Astrocyte (in vitro differentiated cells and primary cell): ENCODE measurements at regions not wholly inside any gene's neighbourhood (a gene's known extent, or its start where the extent isn't known, plus 50 kb on each side); places are given as distances from the start of the nearest gene placed in this dataset.

Experiments used
- DNase-seq: peaks from one replicate; pipeline ENCODE4 v3.0.0-alpha.2; 2010; ENCODE audit warnings: low read depth
- FAIRE-seq: peaks from 2 replicates; lab custom pipeline; 2011; peaks lifted over from hg19 to GRCh38; lab: Jason Lieb, UNC
- H2AFZ ChIP-seq: 2 replicates; pipeline ENCODE4 v1.6.0; 2012; ENCODE audit warnings: low read depth, low read length, inconsistent platforms
- H3K27ac ChIP-seq: 2 replicates; pipeline ENCODE4 v1.5.1; 2011; ENCODE audit warnings: low read depth, low read length, inconsistent platforms
- H3K27me3 ChIP-seq: 2 replicates; pipeline ENCODE4 v1.6.0; 2011; ENCODE audit warnings: low read length, inconsistent platforms; ENCODE audit not compliant: insufficient read depth
- H3K36me3 ChIP-seq: 2 replicates; pipeline ENCODE4 v1.5.1; 2011; ENCODE audit warnings: low read length, inconsistent platforms; ENCODE audit not compliant: insufficient read depth
- H3K4me1 ChIP-seq: 2 replicates; pipeline ENCODE4 v1.5.1; 2011; ENCODE audit warnings: low read length, inconsistent platforms; ENCODE audit not compliant: insufficient read depth
- H3K4me2 ChIP-seq: 2 replicates; pipeline ENCODE4 v1.6.0; 2012; ENCODE audit warnings: low read length, inconsistent platforms
- H3K4me3 ChIP-seq: 2 replicates; pipeline ENCODE4 v1.5.1; 2011; ENCODE audit warnings: low read depth, mild to moderate bottlenecking, low read length, inconsistent platforms; ENCODE audit not compliant: insufficient read depth
- H3K79me2 ChIP-seq: 2 replicates; pipeline ENCODE4 v1.6.0; 2012; ENCODE audit warnings: mild to moderate bottlenecking, low read length, inconsistent platforms; ENCODE audit not compliant: insufficient read depth
- H3K9ac ChIP-seq: 2 replicates; pipeline ENCODE4 v1.6.0; 2012; ENCODE audit warnings: mild to moderate bottlenecking, low read length, inconsistent platforms
- H3K9me3 ChIP-seq: 2 replicates; pipeline ENCODE4 v1.5.1; 2012; ENCODE audit warnings: low read depth, mild to moderate bottlenecking, low read length, inconsistent platforms; ENCODE audit not compliant: insufficient read depth
- H4K20me1 ChIP-seq: 2 replicates; pipeline ENCODE4 v1.6.0; 2012; ENCODE audit warnings: low read length, inconsistent platforms; ENCODE audit not compliant: insufficient read depth
- H3K27ac Mint-ChIP-seq: one replicate; pipeline ENCODE4 v1.8.0; 2021; ENCODE audit warnings: mild to moderate bottlenecking, mixed read lengths; ENCODE audit not compliant: unreplicated experiment
- H3K27me3 Mint-ChIP-seq: one replicate; pipeline ENCODE4 v1.8.0; 2021; ENCODE audit warnings: low read depth, mixed read lengths; ENCODE audit not compliant: unreplicated experiment
- H3K36me3 Mint-ChIP-seq: one replicate; pipeline ENCODE4 v1.8.0; 2021; ENCODE audit warnings: low read depth, mixed read lengths; ENCODE audit not compliant: unreplicated experiment
- H3K4me1 Mint-ChIP-seq: one replicate; pipeline ENCODE4 v1.8.0; 2021; ENCODE audit warnings: low read depth, mixed read lengths; ENCODE audit not compliant: unreplicated experiment
- H3K4me3 Mint-ChIP-seq: one replicate; pipeline ENCODE4 v1.8.0; 2021; ENCODE audit warnings: mild to moderate bottlenecking, moderate library complexity, mixed read lengths; ENCODE audit not compliant: unreplicated experiment
- H3K9me3 Mint-ChIP-seq: one replicate; pipeline ENCODE4 v1.8.0; 2021; ENCODE audit warnings: mild to moderate bottlenecking, mixed read lengths; ENCODE audit not compliant: unreplicated experiment
- CTCF ChIP-seq: IDR thresholded peaks from 2 replicates; pipeline ENCODE4 v1.5.1; 2011; ENCODE audit warnings: low read depth, mild to moderate bottlenecking, inconsistent platforms, low read length, moderate library complexity; ENCODE audit not compliant: insufficient read depth
- EZH2 ChIP-seq: IDR thresholded peaks from 2 replicates; pipeline ENCODE4 v1.6.1; 2012; ENCODE audit warnings: mild to moderate bottlenecking, low read length, inconsistent platforms; ENCODE audit not compliant: insufficient read depth

GRCh38 chr4:148654131-148654530, 211.9 kb upstream of the NR3C2 start:
- H3K9me3 ChIP-seq: no peaks in the 10 kb centered on the region
- no peaks in the 10 kb centered on the region for H3K79me2 ChIP-seq
- H4K20me1 ChIP-seq: no peaks in the 10 kb centered on the region
- FAIRE-seq (no peak), DNase-seq (no peak)
- H3K4me1 ChIP-seq: no peaks in the 10 kb centered on the region
- no peaks in the 10 kb centered on the region for H3K9me3 Mint-ChIP-seq
- no peak overlapping the region for H3K4me2 ChIP-seq
- TF ChIP-seq CTCF (no peak), EZH2 (no peak)
- no peaks in the 10 kb centered on the region for H3K27me3 Mint-ChIP-seq
- no peak overlapping the region for H2AFZ ChIP-seq
- H3K27me3 ChIP-seq: no peaks in the 10 kb centered on the region
- H3K27ac ChIP-seq: no peak overlapping the region
- peaks cover 8% of the 10 kb centered on the region for H3K4me1 Mint-ChIP-seq
- no peak overlapping the region for H3K4me3 ChIP-seq
- no peaks in the 10 kb centered on the region for H3K36me3 ChIP-seq
- H3K36me3 Mint-ChIP-seq: no peaks in the 10 kb centered on the region
- H3K9ac ChIP-seq: no peak overlapping the region
- H3K4me3 Mint-ChIP-seq: no peak overlapping the region
- H3K27ac Mint-ChIP-seq: no peak overlapping the region

GRCh38 chr4:148653681-148654080, 211.5 kb upstream of the NR3C2 start:
- no peak overlapping the region for H3K4me3 Mint-ChIP-seq
- H3K27ac ChIP-seq: no peak overlapping the region
- no peak overlapping the region for H3K9ac ChIP-seq
- no peak for TF ChIP-seq CTCF
- TF ChIP-seq EZH2: no peak
- FAIRE-seq (no peak), DNase-seq (no peak)
- H3K9me3 ChIP-seq: no peaks in the 10 kb centered on the region
- H3K4me1 Mint-ChIP-seq: peaks cover 9% of the 10 kb centered on the region
- H3K79me2 ChIP-seq: no peaks in the 10 kb centered on the region
- H3K9me3 Mint-ChIP-seq: no peaks in the 10 kb centered on the region
- H3K36me3 Mint-ChIP-seq: no peaks in the 10 kb centered on the region
- no peak overlapping the region for H3K27ac Mint-ChIP-seq
- no peak overlapping the region for H3K4me2 ChIP-seq
- H3K4me1 ChIP-seq: no peaks in the 10 kb centered on the region
- H3K4me3 ChIP-seq: no peak overlapping the region
- H3K36me3 ChIP-seq: no peaks in the 10 kb centered on the region
- no peaks in the 10 kb centered on the region for H4K20me1 ChIP-seq
- no peaks in the 10 kb centered on the region for H3K27me3 Mint-ChIP-seq
- H3K27me3 ChIP-seq: no peaks in the 10 kb centered on the region
- no peak overlapping the region for H2AFZ ChIP-seq

- Histone ChIP-seq H3K36me3 (no peaks in the 10 kb centered on the region), H3K27me3 (no peaks in the 10 kb centered on the region), H3K4me2 (no peak overlapping the region), H3K79me2 (no peaks in the 10 kb centered on the region), H3K4me3 (no peak overlapping the region), H3K27ac (no peak overlapping the region), H2AFZ (no peak overlapping the region), H3K9ac (no peak overlapping the region), H3K4me1 (no peaks in the 10 kb centered on the region), H3K9me3 (no peaks in the 10 kb centered on the region), H4K20me1 (no peaks in the 10 kb centered on the region)
- peaks cover 12% of the 10 kb centered on the region for H3K4me1 Mint-ChIP-seq
- H3K36me3 Mint-ChIP-seq: no peaks in the 10 kb centered on the region
- no peak for FAIRE-seq
- no peaks in the 10 kb centered on the region for H3K9me3 Mint-ChIP-seq
- no peaks in the 10 kb centered on the region for H3K27me3 Mint-ChIP-seq
- DNase-seq: no peak
- TF ChIP-seq EZH2 (no peak), CTCF (no peak)
- H3K4me3 Mint-ChIP-seq: no peak overlapping the region
- H3K27ac Mint-ChIP-seq: no peak overlapping the region
Measured at GRCh38 chr4:148651991-148652390, 209.8 kb upstream of the NR3C2 start.
